Activated CD8-positive, alpha-beta T cell treated with anti-CD3 and anti-CD28 coated beads for 36 hours (primary cell): ENCODE measurements at regions not wholly inside any gene's neighbourhood (a gene's known extent, or its start where the extent isn't known, plus 50 kb on each side); places are given as distances from the start of the nearest gene placed in this dataset.

Experiments used
- ATAC-seq: fragments of 200-7000 bp; cut with Tn5 transposase; one replicate; pipeline ENCODE4 v1.10.0; 2021; ENCODE audit warnings: mild to moderate bottlenecking, moderate library complexity
- CTCF ChIA-PET: fragments of 350-600 bp; sonication (Branson Sonifier 250); formaldehyde crosslinking; loops from one replicate; lab custom pipeline; 2021; ENCODE audit warnings: antibody characterized with exemption; lab: Charles Lee
- POLR2A ChIA-PET: fragments of 350-600 bp; sonication (Branson Sonifier 250); formaldehyde crosslinking; loops from one replicate; lab custom pipeline; 2021; ENCODE audit warnings: antibody characterized with exemption; lab: Charles Lee
- DNase-seq: peaks from one replicate; pipeline ENCODE4 v3.0.0-alpha.2; 2020
- H3K27ac Mint-ChIP-seq: one replicate; pipeline ENCODE4 v1.8.0; 2021; ENCODE audit warnings: mild to moderate bottlenecking, mixed read lengths
- H3K27me3 Mint-ChIP-seq: one replicate; pipeline ENCODE4 v1.8.0; 2021; ENCODE audit warnings: mixed read lengths
- H3K36me3 Mint-ChIP-seq: one replicate; pipeline ENCODE4 v1.8.0; 2021; ENCODE audit warnings: low read depth, mixed read lengths
- H3K4me1 Mint-ChIP-seq: one replicate; pipeline ENCODE4 v1.8.0; 2021; ENCODE audit warnings: low read depth, mixed read lengths
- H3K4me3 Mint-ChIP-seq: one replicate; pipeline ENCODE4 v1.8.0; 2021; ENCODE audit warnings: mild to moderate bottlenecking, moderate library complexity, mixed read lengths
- H3K9me3 Mint-ChIP-seq: one replicate; pipeline ENCODE4 v1.8.0; 2021; ENCODE audit warnings: mixed read lengths
- intact Hi-C: fragments of 100-400 bp; cut with micrococcal nuclease; formaldehyde crosslinking; loops from one replicate; pipeline ENCODE4 v1.10.0; 2022
- TF ChIP-seq, protein P1 (sequence below): fragments of 200-600 bp; IDR thresholded peaks from one replicate; pipeline ENCODE4 v1.8.0; 2022; ENCODE audit warnings: antibody characterized with exemption, mild to moderate bottlenecking

DNA sequence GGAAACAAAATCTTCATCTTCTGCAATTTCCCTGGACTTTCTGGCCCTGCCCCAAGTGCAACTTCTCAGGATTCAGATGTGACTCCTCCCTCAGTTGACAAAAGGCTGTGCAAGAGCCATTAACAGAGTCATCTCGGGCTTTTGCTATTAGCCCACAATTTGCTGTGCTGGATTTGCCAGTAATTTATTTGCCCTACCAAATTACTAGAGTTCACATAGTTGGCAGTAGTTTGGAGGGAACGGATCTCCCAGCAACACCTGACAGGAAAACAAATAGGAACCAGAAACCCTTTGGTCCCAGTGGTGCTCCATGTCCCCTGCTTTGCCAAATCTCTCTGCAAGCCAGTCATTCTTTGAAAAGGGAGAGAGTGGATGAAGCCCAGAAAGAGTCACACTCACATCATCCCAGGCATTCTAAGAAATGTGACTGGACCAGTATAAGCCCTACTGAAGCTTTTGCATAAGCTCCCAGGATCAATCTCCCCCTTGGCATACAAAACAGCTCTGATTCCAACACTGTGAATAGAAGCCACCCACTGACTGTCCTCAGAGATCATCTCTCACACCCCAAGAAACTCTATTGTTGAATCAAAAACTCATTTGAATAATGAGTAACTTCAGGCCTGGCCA, 350.1 kb upstream of the NBEA start:
- POLR2A ChIA-PET: no interaction called here
- no peaks in the 10 kb centered on the region for H3K4me1 Mint-ChIP-seq
- TF ChIP-seq, protein P1, sequence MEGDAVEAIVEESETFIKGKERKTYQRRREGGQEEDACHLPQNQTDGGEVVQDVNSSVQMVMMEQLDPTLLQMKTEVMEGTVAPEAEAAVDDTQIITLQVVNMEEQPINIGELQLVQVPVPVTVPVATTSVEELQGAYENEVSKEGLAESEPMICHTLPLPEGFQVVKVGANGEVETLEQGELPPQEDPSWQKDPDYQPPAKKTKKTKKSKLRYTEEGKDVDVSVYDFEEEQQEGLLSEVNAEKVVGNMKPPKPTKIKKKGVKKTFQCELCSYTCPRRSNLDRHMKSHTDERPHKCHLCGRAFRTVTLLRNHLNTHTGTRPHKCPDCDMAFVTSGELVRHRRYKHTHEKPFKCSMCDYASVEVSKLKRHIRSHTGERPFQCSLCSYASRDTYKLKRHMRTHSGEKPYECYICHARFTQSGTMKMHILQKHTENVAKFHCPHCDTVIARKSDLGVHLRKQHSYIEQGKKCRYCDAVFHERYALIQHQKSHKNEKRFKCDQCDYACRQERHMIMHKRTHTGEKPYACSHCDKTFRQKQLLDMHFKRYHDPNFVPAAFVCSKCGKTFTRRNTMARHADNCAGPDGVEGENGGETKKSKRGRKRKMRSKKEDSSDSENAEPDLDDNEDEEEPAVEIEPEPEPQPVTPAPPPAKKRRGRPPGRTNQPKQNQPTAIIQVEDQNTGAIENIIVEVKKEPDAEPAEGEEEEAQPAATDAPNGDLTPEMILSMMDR: no peak

DNA sequence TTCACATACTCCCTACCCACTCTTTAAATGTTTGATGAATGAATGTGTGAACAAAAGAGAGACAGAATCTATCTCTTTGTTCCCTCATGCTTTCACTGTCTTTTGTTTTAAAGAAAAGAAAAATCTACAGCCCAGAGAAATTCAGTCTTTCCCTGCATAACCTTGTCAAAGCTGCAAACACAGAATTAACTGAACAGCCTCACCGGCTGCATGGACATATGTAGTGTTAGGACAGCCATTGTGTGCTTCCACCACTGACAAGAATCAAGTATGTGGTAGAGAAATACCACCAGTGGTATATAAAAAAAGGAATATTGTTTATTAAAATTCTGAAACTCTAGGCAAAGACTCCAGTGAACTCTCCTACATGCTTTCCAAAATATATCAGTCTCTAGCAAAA, 348.4 kb upstream of the NBEA start:
- H3K27ac Mint-ChIP-seq: no peak overlapping the region
- no peaks in the 10 kb centered on the region for H3K27me3 Mint-ChIP-seq
- no peak for DNase-seq
- no peak overlapping the region for H3K4me3 Mint-ChIP-seq
- POLR2A ChIA-PET: no interaction called here
- H3K9me3 Mint-ChIP-seq: peaks cover 2% of the 10 kb centered on the region
- no peak for ATAC-seq
- TF ChIP-seq, protein P1: no peak
- intact Hi-C loops: no loop called here
- no peaks in the 10 kb centered on the region for H3K36me3 Mint-ChIP-seq
- H3K4me1 Mint-ChIP-seq: no peaks in the 10 kb centered on the region
- CTCF ChIA-PET: no interaction called here

More for the DNA sequence above, 350.1 kb upstream of the NBEA start:
- ATAC-seq (no peak), DNase-seq (no peak)
- H3K9me3 Mint-ChIP-seq: peaks cover 2% of the 10 kb centered on the region
- CTCF ChIA-PET: no interaction called here
- H3K4me3 Mint-ChIP-seq: no peak overlapping the region
- no peak overlapping the region for H3K27ac Mint-ChIP-seq
- H3K27me3 Mint-ChIP-seq: no peaks in the 10 kb centered on the region
- intact Hi-C loops: no loop called here
- H3K36me3 Mint-ChIP-seq: no peaks in the 10 kb centered on the region

DNA sequence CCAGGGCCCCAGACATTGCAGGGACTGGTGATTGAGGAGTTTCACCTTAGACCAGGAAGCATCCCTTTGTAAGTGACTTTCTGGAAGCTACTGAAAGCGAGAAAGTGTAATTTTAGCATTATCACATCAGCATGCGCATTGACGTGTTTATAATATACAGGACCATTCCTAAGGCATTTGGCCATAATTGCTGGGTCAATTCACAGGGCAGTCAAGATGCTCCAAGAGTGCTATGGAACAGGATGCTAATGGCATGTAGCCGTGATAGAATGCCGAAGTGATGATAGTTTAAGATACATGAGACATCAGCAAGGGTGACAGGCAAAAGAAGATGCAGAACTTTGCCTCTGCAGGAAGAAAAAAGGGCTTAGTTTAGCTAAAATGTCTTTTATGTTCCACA, 347.6 kb upstream of the NBEA start:
- no peak overlapping the region for H3K4me3 Mint-ChIP-seq
- intact Hi-C loops: no loop called here
- peaks cover 2% of the 10 kb centered on the region for H3K9me3 Mint-ChIP-seq
- H3K27me3 Mint-ChIP-seq: no peaks in the 10 kb centered on the region
- no peaks in the 10 kb centered on the region for H3K4me1 Mint-ChIP-seq
- no peak overlapping the region for H3K27ac Mint-ChIP-seq
- ATAC-seq (no peak), DNase-seq (no peak)
- CTCF ChIA-PET: no interaction called here
- TF ChIP-seq, protein P1: no peak
- H3K36me3 Mint-ChIP-seq: no peaks in the 10 kb centered on the region
- POLR2A ChIA-PET: no interaction called here

DNA sequence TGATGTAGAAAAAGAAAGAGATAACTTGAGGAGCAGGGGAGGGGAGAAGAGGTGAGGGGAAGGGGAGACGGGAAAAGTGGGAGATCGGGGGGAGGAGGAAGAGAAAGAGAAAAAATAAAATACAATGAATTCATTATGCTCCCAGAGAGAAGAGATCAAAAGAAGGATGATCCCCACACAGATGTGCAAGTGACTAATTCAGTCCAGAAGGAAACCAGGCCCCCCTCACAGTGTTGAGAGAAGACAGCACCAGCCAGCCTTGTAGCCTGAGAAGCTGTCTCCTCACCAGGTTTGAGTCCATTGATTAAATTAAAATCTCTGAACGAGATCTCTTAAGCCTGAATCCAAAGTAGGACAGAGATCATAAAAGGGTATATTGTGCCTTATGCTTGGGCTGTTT, 333.7 kb upstream of the NBEA start:
- DNase-seq: no peak
- CTCF ChIA-PET: no interaction called here
- ATAC-seq: no peak

DNA sequence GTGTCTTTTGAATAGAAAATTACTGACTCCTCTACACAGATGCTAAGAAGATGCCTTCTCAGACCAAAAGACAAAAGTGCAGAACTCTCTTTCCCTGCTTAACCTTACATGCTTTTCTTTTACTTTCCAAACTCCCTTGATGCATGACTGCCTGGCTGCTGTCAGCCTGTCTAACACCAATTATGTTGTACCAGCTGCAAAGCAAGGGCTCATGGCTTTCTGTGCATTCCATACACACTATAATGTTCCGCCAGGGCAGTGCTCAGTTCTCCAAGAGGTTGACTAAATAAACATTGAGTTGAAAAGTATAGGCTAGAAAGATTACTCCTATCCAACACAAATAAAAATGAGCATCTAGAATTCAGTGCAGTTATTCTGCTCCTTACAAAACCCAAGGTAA, 330.4 kb upstream of the NBEA start:
- CTCF ChIA-PET: no interaction called here
- intact Hi-C loops: no loop called here
- TF ChIP-seq, protein P1: no peak

More for the DNA sequence above, 333.7 kb upstream of the NBEA start:
- no peaks in the 10 kb centered on the region for H3K27me3 Mint-ChIP-seq
- H3K4me1 Mint-ChIP-seq: no peaks in the 10 kb centered on the region
- H3K27ac Mint-ChIP-seq: no peak overlapping the region
- H3K4me3 Mint-ChIP-seq: no peak overlapping the region
- no peaks in the 10 kb centered on the region for H3K36me3 Mint-ChIP-seq
- H3K9me3 Mint-ChIP-seq: no peaks in the 10 kb centered on the region
- POLR2A ChIA-PET: no interaction called here
- intact Hi-C loops: no loop called here
- TF ChIP-seq, protein P1: no peak

More for the DNA sequence above, 330.4 kb upstream of the NBEA start:
- no peak for ATAC-seq
- no peak for DNase-seq
- peaks cover 1% of the 10 kb centered on the region for H3K9me3 Mint-ChIP-seq
- POLR2A ChIA-PET: no interaction called here
- H3K27me3 Mint-ChIP-seq: no peaks in the 10 kb centered on the region
- H3K36me3 Mint-ChIP-seq: no peaks in the 10 kb centered on the region
- no peak overlapping the region for H3K27ac Mint-ChIP-seq
- no peaks in the 10 kb centered on the region for H3K4me1 Mint-ChIP-seq
- H3K4me3 Mint-ChIP-seq: no peak overlapping the region
